Stimulated activated CD8-positive, alpha-beta memory T cell treated with anti-CD3 and anti-CD28 coated beads, Interleukin-15, amount 100 ng/mL, for 24 hours (primary cell): ENCODE measurements at regions not wholly inside any gene's neighbourhood (a gene's known extent, or its start where the extent isn't known, plus 50 kb on each side); places are given as distances from the start of the nearest gene placed in this dataset.

Source experiments
- DNase-seq: peaks from one replicate; pipeline ENCODE4 v3.0.0-alpha.2; 2020; ENCODE audit warnings: low read depth

DNA sequence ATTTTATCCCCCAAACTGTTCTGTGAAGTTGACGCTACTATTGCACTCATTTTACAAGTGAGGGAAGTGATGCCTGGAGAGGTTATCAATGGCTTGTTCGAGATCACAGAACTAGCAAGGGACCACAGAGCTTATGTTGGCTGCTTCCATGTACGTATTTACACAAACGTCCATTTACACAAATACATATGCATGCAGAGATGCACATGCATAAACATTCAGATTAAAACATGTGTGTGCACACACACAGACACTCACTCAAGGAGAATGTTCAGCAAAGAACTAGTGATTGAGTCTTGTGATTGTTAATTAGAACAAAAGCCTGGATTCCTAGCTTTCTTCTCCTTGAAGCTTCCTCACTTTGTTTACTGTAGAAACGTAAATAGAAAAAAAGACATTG lies 321.5 kb upstream of the CHD6 start:
- DNase-seq = no peak

GRCh38 chr20:41938353-41938752 lies 320.2 kb upstream of the CHD6 start:
- no peak for DNase-seq

- DNase-seq = no peak
Observed at GRCh38 chr20:41935259-41935791, 317.1 kb upstream of the CHD6 start.

GRCh38 chr20:41932431-41932830 lies 314.3 kb upstream of the CHD6 start:
- no peak for DNase-seq

DNA sequence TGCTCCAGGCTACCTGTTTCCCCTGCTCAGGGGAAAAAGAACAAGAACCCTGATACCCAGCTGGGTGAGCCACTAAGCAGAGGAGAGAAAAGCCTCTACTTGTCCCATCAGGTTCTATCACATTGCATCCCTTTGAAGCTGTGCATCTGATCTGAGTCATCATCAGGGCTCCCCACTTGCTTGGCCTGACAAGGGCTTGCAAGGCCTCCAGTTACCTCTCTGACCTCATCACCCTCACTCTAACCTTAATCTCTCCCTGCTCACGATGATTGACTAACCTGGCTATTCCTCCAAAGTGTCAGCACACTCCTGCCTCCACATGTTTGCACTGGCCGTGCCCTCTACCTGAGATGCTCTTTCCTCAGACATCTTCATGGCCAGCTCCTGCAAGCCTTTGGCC lies 309.5 kb upstream of the CHD6 start:
- DNase-seq = no peak

DNA sequence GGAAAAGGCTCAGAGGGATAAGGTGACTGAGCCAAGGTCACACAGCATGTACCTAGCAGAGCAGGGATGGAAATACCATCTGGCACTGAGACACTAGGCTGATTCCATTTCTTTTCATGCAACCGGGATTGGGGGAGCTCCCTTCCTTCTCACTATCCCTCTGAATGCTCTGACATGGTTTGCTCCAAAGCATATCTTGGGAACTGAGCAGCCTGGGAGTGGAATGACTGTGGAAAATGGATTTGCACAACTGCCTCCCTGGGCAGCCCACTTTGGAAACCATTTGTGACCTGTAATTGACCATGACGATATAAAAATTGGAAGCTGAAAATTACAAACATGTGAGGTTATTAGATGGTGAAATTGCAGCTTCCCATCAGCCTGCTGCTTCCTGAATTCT lies 309.0 kb upstream of the CHD6 start:
- no peak for DNase-seq

GRCh38 chr20:41925476-41925875 lies 307.3 kb upstream of the CHD6 start:
- DNase-seq = no peak

- no peak for DNase-seq
Observed at GRCh38 chr20:41923624-41924023, 305.4 kb upstream of the CHD6 start.

DNA sequence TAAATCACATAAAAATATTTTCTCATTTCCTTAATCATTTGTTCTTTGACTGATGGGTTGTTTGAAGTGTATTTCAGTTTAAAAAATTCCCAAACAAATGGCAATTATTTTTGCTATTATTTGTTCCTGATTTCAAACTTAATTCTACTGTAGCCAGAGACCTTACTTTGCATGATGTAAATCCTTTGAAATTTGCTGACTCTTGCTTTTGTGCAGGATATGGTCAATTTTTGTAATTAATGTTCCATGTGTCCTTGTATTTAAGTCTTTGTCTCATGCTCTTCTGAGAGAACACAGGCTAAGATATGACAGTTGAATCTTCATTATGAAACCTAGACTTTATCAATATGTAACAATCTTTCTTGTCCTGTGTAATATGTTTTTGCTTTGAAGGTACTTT lies 295.0 kb upstream of the CHD6 start:
- DNase-seq = no peak

DNA sequence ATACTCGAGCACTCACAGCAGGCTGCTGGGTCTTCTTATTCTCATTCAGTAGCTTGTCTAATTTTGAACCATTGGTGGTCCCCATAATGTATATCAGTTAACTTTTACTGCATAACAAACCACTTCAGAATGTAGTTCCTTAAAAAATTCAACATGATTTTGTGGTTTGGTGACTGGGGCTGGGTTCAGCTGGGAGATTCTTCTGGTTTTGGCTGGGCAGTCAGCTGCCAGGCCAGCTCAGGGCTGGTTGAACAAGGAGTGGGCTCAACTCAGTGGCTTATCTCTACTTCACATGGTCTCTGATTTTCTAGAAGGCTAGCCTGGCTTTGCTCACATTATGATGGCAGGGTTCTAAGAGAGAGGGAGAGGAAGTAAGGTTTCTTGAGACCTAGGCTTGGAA lies 292.4 kb upstream of the CHD6 start:
- no peak for DNase-seq

- no peak for DNase-seq
Observed at GRCh38 chr20:41905199-41905598, 287.0 kb upstream of the CHD6 start.

DNA sequence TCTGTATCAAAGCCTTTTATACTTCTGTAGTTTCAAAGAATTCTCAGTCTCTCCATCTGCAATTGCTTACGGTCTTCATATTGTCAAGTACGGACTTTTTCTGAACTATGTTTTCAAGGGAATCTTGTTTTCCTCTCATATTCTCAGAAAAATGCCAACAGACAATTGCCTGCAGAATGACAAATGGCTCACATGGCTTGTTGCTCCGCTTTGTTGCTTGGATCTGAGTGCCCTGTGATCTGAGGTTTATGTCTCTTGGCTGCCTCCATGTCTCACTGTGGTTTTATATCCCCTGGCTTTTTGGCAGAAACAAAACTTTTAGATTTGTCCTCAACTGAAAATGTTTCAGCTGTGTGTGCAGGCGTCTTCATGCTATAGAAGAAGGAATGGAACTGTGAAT lies 285.4 kb upstream of the CHD6 start:
- no peak for DNase-seq

GRCh38 chr20:41902346-41902745 lies 284.2 kb upstream of the CHD6 start:
- no peak for DNase-seq

DNA sequence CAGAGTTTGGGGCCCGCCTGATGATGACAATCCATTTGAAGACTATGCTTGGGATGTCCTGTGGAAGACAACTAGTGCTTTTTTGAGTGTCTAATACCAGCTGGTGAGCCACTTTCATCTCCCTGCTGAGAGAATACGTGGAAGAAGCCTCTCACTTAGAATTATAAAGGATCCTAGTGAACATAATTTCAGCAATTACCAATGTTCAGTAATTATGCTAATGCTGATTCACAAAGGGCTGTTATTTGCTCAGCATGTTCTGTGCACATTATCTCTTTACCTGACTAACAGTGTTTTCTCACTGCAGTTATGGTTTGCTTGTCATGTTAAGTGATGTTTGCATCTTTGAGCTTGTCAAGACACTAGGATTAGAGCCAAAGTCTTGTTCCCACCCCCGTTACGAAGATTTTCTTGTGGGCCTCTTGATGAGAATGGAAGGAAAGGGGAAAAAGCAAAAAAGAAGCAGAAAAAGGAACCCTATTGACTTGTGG lies 282.1 kb upstream of the CHD6 start:
- no peak for DNase-seq

DNA sequence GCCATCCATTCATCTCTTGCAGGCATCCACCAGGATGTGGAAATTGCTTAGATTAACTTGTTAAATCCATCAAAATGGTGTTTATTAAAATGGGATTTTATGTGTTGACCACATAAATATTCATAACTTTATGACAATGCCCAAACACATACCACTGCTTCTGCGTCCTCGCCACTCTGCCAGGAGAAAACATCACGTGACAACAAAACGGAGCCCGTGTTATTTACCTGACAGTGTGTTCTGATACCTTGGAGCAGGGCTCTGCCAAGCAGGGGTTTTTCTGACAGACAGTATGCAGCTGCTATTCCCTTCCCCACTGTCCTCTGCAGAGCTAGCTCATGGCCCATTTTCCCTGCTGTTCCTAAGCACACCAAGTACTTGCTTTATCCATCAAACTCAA lies 279.5 kb upstream of the CHD6 start:
- no peak for DNase-seq

GRCh38 chr20:41895241-41896032 lies 277.3 kb upstream of the CHD6 start:
- DNase-seq = no peak

DNA sequence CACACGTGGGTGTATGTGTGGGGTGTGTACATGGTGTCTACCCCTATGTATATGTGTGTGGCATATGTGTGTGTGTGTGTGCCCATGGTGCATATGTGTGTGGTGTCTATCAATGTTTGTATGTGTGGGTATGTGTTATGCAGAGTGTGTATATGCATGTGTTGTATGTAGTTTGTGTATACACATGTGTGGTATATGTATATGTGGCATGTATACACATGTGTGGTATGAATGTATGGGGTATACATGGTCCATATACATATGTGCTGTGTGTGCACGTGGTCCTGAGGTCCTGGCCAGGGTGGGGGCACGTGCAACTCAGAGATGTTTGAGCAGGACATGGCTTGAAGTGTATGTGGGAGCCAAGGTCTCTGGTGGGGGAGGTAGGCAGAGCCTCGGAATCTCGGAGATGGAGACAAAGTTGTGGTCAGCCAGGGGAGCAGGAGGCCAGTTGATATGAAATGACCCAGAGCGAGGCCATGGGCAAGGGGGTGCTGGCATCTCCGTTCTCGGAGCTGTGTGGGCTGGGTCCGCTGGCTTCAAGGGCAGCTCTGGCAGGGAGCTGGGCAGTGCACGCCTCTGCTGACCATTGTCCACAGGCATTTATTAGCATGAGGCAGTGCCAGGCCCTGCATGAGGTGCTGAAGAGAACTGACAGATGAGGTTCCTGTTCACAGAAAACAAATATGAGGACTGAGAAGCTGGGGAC lies 276.2 kb upstream of the CHD6 start:
- no peak for DNase-seq

DNA sequence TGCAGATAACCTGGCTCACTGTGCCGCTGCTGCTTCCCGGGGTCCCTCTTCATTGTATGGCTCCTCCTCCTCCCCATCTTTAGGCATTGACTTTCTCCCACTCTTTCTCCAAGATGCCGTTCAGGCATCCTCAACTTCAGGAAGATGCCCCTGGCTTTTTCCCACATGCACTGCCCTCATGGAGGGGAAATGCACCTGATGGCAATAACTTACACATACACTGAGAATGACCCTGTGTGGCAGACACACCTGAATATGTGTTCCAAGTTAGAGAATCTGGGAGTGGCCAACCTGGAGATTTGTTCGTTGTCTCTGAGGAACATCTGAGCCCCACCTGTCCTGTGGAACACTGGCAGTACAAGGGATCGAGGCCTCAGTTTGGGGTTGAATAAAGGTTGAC lies 273.9 kb upstream of the CHD6 start:
- DNase-seq = no peak

DNA sequence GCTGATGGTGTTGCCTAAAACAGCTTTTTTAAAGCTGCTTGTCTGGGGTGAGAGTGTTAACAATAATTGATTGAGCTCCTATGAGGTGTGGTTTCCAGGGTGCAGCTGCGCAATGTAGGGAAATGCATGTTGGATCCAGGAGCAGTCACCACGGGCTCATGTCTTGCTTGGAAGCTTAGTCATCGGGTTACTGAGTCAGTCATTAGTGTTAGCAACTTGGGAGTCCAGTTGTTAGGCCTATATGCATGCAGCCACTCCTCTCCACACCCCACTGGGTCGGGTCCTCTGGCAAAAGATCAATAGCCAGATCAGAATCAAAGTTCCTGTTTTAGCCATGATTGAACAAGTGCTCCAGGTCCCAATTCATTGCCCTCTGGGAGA lies 271.7 kb upstream of the CHD6 start:
- DNase-seq = no peak

GRCh38 chr20:41889126-41889843 lies 271.1 kb upstream of the CHD6 start:
- no peak for DNase-seq

DNA sequence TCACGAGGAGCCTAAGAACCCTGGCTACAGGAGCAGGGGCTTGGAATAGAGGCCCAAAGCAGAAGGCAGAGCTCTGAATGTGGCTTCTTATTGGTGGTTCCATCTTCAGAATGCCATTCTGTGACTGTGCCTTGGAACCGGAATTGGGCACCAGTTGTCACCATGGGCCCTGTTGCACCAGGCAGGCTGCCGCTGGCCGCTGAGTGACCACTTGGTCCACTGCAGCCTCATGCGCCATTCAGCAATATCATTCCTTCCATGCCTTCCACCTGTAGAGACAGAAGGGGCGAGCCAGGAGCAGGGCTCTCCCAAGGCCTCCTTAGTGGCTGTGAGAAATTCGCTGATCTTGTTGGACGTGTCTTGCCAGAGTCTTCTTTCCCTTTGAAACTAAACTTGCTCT lies 270.3 kb upstream of the CHD6 start:
- no peak for DNase-seq

DNA sequence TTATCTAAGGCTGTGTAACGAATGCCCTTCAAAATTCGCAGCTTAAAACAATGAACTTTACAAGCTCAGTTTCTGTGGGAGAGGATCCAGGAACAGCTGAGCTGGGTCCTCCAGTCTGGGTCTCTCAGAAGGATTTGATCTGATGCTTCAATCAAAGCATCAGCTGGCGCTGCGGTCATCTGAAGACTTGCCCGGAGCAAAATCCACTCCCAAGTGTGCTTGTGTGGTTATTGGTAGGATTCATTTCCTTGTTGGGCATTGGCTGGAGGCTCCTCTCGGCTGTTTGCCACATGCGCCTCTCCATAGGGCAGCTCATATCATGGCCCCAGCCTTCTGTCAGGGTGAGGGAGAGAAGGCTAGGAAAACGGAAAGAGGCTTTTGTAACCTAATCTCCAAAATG lies 269.3 kb upstream of the CHD6 start:
- no peak for DNase-seq
